ENCODE measurements at regions not wholly inside any gene's neighbourhood (a gene's known extent, or its start where the extent isn't known, plus 50 kb on each side); places are given as distances from the start of the nearest gene placed in this dataset.

DNA sequence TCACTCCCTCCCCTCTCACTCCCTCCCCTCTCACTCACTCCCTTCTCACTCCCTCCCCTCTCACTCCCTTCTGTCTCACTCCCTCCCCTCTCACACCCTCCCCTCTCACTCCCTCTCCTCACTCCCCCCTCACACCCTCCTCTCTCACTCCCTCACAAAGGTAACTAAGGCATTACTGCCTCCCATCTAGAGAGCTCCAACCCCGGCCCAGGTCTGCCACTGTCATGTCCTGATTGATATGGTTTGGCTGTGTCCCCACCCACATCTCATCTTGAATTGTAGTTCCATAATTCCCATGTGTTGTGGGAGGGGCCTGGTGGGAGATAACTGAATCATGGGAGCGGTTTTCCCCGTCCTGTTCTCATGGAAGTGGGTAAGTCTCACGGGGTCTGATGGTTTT is 359.9 kb upstream of the MYT1L start:
- TF ChIP-seq CTCF (IDR thresholded peaks at IDR 0.05) (no peak), POLR2A (IDR thresholded peaks at IDR 0.05) (no peak)

All from thyroid gland (tissue), 4 donors.